NCI-H446 (cell line): ENCODE measurements at regions not wholly inside any gene's neighbourhood (a gene's known extent, or its start where the extent isn't known, plus 50 kb on each side); places are given as distances from the start of the nearest gene placed in this dataset.

Experiments
- DNase-seq, 2 experiments: peaks; one replicate each; lab custom pipeline; 2025; lab: John Stamatoyannopoulos, UW

DNA sequence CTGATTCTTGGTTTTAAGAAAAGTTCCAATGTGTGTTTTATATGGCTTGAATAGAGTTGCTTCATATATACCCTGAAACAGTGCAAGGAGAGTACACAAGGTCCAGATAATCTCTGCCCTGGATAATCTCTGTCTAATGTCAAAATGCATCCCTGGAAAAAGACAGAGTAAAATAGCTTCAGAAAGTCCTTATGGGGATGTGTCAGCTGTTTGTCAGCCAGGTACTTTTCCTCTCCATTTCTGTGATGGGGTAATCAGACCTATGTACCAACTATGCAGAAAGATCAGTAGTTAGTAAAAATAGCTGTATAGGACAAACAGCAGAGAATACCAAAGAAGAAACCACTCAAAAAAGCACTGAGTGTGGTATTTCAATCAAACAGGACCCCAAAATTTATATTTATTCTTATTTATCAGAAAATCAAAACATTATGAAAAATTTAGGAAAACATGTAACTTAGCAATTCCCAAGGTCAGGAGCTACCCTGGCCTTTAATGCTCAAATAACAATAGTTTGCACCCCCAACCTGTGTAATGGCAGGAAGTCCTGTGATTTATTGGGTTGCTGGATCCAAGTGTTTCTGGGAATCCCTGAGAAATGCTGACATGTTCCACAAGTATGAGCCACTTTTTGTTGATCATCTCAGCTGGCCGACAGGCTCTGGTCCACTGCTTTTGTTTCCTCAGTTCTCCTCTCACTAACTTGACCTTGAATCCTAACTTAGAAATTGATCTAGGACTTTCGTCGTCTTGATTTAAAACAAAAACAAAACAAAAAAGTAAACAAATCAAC, 69.6 kb downstream of the MDH1 start:
- no peak for DNase-seq

DNA sequence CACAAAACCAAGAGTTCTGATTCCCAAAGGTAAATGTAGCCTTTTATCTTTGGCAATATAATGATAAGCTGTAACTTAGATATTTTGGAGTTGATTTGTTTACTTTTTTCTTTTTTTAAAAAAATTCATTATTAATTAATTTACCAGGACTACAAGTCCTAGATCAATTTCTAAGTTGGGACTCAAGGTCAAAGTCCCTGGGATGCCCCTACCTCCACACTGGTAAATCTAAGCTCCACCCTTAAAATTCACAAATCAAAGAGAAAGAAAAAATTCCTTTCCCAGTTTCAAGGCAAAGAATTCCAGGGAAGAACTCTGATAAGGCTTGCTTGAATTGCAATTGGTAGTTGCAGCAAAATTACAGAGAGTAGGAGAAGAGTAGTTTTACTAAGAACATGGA, 71.3 kb downstream of the MDH1 start:
- DNase-seq: no peak

DNA sequence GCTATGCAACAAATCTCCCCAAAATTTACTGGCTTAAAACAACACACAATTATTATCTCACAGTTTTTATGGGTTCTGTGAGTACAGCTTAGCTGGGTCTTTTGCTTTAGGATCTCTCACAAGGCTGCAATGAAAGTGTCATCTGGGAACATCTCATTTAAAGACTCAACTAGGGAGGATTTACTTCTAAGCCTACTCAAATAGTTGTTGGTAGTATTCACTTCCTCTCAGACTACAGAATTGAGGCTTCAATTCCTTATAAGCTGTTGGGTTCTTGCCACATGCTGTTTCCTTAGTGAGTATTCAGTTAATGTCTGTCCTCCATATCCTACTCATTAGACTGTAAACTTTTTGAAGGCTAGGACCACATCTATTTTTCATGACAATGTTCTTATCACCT, 72.3 kb downstream of the MDH1 start:
- DNase-seq: no peak

DNA sequence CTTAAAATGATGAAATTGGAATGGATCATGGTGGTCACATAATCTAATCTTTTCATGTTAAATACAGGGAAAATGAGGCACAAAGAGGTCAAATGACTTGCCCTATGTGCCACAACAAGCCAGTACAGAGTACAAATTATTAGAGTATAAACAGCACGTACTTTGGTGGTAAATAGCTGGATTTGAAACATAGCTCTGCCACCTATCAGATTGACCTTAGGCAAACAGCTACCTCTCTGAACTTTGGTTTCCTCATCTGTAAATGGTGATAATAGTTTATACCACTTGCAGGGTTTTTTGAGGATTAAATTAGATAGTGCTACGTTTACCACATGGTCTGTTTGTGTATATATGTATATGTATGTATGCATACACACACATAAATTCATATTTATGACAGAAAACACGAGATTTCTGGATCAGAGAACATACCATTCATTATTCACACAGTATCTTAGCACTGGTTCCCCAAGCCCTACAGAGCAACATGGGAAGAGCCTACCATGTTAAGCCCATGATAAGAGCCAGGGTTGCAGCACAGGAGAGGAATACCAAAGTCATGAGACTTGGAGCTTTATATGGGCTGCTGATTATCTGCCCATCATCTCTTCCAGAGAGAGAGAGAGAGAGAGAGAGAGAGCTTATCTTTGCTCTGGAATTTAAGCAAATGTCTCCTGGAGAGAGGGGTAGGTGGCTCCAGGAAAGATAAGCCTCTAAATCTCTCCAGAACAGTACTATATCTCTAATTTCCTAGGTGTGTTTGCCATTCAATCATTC, 73.5 kb downstream of the MDH1 start:
- DNase-seq: no peak

DNA sequence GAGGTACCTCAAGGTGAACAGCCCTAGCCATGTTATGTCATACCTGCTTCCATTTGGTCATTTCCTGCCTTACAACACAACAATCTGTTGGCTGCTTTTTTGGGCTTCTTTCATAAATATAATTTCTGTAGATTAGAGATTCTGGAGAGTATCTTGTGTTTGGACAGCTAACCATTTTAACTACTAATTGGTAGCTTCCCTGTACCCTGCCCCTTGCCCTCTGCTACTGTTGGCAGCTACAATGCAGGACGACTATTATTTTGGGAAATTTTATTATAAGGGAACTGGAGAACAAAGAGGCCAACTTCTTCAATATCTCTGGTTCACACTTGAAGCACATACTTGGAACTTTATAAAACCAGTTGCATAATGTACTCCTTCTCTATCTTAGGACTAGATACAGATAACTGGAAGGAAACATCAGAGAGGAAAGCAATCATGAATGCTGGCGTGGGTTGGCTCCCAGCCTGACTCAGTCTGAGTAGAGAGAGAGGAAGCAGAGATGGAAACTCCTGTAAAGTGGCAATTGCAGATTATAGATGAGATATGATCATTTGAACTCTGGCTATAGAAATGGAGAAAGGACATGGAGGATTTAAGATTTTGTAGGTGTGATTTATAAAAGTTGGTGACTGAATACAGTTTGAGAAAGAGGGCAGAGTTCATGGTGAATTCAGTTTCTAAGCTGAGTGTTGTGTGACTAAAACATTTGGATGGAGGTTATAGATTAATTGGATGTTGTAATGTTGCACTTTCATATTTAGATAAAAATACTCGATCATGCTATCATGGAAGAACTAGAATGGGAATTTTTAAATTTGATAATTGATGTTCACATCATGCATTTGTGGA, 74.5 kb downstream of the MDH1 start:
- no peak for DNase-seq

DNA sequence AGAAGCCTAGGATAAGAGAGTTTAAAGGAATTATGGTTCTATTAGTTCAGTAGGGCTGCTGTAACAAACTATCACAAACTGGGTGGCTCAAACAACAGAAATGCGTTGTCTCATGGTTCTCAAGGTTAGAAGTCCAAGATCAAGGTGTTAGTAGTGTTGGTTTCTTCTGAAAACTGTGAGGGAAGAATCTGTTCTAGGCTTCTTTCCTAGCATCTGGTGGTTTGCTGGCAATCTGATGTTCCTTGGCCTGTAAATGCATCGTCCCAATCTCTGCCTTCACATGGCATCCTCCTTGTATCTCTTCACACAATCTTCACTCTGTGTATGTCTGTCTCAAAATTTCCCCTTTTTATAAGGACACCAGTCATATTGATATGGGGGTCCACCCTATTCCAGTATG, 76.3 kb downstream of the MDH1 start:
- no peak for DNase-seq

GRCh38 chr2:63665846-63666475, 77.2 kb downstream of the MDH1 start:
- DNase-seq: no peak

GRCh38 chr2:63667132-63667700, 78.5 kb downstream of the MDH1 start:
- DNase-seq: peak in 1 of 2 experiments; percentile 32

GRCh38 chr2:63668000-63668399, 79.2 kb downstream of the MDH1 start:
- DNase-seq: no peak

GRCh38 chr2:63668466-63668865, 79.7 kb downstream of the MDH1 start:
- DNase-seq: no peak

GRCh38 chr2:63669596-63669995, 80.8 kb downstream of the MDH1 start:
- no peak for DNase-seq

- DNase-seq: no peak
Observed at GRCh38 chr2:63673865-63674533, 85.2 kb downstream of the MDH1 start.

DNA sequence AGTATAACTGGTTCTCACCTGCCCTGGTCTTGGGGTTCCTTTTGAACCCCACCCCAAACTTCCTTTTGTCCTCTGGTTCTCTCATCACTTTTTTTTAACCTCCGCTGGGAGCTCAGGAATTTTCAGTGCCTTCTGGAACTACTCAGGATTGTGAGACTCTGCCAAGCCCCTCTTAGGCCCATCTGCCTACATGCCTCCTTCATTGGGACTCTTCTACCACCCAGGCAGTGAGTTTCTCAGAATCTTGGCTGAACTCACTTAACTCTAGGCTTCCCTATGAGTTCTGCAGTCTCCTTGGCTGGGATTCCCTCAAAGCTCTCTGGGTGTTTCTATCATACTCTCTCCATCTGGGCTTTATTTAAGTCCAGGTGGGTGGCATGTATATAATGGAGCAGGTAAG, 86.3 kb downstream of the MDH1 start:
- peak; percentile 35 to 88 for DNase-seq

GRCh38 chr2:63676135-63676534, 87.4 kb downstream of the MDH1 start:
- no peak for DNase-seq

GRCh38 chr2:63678085-63678484, 89.3 kb downstream of the MDH1 start:
- DNase-seq: peak in 1 of 2 experiments; percentile 23

DNA sequence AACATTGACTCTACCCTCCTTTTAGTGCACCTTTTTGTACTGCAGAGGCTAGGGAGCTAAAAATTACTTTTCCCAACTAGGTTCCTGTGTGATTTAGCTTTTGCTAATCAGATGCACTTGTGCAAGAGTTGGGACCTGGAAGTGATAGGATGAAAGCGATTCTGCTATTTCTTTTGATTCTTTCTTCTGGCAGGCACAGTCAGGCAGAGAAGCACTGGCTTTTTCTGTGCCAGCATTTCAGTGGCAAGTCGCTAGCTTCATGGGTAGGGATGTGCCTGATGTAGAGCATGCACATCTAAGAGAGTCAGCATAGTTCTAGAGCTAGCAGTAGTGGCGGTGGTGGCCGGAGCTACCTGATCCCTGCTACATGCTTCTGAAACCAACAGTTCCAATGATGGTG, 89.8 kb downstream of the MDH1 start:
- DNase-seq: no peak

DNA sequence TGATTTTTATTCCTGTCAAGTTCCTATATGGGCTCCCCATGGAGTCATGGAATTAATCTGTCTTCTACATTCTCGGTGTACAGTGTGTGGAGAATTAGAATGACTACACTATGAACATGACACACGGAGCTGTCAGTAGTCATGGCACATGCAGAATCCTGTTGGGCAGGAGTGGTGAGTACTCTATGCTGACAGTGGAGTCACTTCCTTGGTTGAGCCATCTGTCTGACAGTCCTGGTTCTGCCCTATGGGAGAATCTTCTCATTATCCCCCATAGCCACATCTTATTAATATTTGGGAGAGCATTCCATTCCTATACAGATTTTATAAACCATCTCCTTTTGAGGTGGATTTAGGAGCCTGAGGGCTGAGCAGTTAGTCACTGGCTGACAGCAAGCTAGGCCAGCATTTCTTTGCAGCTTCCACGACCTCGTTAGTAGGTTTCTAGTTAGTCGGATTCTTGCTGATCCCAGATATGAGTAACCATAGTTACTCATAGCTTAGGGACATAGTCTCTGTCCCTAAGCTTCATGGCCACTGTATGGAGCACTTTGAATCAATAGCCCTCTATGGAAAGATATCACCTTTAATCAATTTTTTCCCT, 90.6 kb downstream of the MDH1 start:
- DNase-seq: no peak

DNA sequence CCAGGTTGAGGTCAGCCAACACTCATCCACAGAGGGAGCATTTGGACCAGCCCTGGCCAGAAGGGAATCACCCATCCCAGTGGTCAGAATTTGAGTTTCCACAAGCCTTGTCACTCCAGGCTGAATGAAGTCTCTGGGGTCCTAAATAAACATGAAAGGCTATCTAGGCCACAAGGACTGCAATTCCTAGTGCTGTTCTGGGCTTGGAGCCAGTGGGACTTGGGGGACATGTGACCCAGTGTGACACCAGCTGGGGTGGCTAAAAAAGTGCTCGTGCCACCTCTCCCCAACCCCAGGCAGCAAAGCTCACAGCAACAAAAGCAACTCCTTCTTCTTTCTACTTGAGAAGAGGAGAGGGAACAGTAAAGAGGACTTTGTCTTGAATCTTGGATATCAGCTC, 91.7 kb downstream of the MDH1 start:
- no peak for DNase-seq

GRCh38 chr2:63681896-63682295, 93.1 kb downstream of the MDH1 start:
- DNase-seq: no peak

- DNase-seq: peak; percentile 13 to 40
Observed at GRCh38 chr2:63692002-63692606, 103.3 kb downstream of the MDH1 start.
